ENCODE measurements at regions not wholly inside any gene's neighbourhood (a gene's known extent, or its start where the extent isn't known, plus 50 kb on each side); places are given as distances from the start of the nearest gene placed in this dataset.
A peak's percentile ranks its signal among the peaks of the same experiment; 100 is the strongest.
"Not testable (repeated sequence)": the region's sequence is repeated elsewhere in the genome, so short reads cannot be mapped to it uniquely, and the experiment has no call there.

DNA sequence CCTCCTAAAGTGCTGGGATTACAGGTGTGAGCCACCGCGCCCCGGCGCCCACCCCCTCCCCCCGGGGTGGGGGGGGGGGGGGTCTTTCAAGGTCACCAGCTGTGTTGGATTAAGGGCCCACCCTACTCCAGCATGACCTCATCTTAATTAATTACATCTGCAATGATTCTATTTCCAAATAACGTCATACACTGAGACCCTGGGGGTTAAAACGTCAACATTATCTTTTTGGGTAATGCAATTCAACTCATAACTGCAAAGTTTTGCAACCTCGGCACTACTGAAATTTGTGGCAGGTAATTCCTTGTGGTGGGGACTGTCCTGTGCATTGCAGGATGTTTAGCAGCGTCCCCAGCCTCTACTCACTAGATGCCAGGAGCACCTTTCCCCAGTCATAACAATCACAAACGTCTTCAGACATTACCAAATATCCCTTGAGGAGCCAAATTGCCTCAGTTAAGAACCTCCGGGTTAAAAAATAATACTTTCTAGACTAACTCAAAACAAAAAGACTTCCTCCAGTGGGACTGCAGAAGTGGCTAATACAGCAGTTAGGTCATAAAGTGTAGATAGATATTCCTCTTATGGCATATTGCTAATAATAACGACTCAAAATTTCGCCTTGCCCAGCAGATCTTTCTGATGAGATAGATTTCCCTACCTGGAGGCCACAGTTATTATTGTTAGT, 233.0 kb upstream of the KAZN start:
- peak; percentile 23 for DNase-seq

DNA sequence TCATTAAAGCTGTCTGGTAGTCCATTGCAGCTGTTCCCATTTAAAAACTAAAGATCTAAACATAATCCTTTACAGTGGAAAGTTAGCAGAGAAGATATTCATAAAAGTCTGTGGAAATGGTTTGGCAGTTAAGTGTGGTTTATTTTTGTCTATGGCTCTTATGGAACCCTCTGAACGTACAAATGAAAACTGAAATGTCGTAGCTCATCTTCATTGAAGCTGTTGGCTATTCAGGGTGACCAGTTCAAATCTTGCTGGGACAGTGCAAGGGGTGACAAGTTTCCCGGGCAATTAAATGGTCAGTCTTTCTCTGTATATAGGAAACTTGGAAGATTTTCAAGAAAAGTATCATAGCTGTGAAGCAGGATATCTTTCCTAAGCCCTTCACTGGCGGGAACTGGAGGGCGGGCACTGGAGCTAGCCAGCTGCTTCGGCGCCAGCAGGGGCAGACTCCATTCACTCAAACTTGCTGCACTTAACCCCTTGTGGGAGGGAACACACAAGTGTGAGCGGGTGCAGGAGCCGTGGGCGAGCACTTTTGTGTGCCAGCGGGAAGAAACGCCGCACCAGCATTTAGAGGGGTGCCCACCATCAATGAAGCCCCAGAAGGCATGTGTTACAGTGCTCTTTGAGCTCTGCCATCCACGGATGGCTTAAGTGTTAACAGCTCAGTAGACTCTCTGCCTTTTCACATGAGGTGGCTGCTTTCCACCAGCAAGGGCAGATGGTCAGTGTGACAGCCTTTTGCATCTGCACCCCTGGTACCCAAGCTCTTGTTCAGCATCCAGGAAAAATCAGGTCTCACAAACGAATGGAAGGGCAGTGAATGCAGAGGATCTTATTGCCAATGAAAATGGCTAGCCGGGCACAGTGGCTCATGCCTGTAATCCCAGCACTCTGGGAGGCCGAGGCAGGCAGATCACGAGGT, 232.1 kb upstream of the KAZN start:
- peak; percentile 82 for DNase-seq

DNA sequence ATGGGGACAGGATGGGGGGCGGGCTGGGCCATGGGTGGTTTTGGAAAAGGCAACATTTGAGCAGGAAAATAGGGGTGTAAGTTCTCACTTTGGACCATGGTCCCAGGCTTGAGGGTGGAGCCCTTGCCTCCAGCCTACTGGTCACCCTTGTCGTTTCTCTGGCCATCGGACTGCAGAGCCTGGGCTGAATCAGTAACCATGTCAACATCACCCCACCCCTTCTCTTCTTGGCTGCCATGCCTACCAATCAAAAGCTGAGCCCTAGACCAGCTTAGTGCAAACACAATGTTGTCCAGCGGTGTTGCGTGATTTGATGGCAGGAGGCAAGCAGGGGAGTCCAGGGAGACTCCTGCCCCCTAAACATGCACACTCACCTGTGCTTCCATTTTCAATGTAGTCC, 231.0 kb upstream of the KAZN start:
- DNase-seq, result no peak

DNA sequence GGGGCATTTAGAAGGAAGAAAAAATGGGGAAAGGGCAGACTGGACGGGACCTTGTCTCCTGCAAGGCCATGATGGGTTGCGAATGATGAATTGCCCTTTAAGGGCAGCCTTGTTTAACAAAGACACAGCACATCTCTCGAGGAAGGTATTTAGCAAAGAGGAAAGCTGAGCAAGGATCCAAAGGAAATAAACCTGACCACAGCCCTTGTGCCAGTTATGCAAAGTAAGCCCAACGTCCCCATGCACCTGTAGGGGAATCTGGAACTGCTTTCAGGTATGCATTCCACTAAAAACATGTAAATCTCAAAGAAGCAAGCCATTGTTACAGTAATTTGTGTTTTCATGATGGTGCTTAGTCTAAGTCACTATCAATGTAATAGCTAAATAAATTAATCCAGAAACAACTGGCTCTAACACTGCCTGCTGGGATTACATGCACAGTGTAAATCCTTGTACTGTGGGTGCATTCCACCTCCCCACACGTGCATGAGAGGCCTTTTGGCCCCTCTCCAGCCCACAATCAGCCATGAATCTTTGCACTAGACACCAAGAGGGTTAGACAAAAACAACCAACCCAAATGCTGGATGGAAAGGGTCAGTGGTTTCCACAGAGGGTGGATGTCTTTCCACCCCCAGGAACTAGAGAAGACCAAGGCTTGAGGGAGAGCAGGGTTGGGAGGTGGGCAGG, 228.8 kb upstream of the KAZN start:
- DNase-seq, result no peak

DNA sequence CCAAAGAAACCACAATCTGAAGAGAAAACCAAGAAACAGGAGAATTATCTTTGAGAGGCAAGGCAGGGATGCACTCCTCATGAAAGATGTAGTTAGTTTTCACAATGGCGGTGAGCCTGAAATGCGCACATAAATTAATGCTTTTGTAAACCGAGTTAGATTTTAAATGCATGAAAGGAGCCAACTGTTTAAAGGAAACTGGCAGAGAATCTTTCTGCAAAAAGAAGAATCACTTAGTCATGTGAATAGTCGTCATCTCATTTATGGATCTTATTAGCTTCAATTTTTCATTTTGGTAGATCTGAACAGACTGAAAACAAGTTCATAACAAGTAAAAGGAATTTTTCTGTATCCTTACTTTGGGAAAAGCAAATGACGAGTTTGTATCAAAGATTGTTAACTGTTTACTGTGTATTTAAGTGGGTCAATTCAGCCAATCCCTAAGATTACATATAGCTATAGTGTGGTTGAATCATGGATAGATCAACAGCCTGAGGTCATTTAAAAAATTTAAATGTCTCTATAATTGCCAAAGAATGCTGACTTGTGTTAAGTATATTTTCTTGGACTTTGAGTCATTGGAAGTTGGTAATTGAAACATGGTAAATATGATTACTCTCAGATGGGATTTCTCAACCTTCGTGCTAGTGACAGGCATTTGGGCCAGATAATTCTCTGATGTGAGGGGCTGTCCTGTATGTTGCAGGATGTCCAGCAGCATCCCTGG, 226.6 kb upstream of the KAZN start:
- DNase-seq, result no peak

DNA sequence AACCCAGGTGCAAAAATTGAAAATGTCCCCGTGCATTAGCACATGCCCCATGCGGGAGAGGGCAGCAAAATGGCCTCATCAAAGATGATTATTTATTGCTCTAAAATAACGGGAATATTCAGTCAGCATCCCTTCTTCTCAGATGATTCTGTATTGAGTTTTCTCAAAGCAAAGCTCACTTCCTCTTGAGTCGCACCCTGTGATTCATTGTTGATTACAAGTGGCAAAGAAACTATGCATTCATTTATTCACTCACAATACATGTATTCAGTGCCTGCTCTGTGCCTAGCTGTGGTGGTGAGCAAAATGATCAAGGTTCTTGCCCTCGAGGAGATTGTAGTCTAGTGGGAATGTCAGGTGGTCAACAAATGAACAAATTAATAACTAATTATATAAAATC, 226.0 kb upstream of the KAZN start:
- DNase-seq, result no peak

DNA sequence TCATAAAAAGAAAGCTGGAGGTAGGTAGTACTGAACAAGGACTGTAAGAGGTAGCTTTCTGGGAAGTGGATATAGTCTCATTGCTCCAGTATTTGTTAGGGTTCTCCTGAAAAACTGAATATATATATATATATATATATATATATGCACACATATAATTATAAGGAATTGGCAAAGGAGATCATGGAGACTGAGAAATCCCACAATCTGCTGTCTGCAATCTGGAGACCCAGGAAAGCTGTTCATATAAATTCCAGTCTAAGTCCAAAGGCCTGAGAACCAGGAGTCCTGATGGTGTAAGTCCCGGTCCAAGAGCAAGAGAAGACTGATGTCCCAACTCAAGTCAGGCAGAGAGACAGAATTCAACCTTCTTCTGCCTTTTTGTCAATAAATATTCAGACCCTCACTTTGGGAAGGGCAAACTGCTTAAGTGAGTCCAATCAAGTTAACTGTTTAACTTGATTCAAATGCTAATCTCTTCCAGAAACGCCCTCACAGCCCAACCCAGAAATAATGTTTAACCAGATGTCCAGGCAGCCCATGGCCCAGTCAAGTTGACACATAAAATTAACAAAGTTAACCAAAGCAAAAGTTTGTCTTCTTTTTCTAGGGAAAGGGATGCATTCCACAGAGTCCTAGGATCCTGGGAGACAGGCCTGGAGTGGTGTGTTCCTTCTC, 225.3 kb upstream of the KAZN start:
- no peak for DNase-seq

DNA sequence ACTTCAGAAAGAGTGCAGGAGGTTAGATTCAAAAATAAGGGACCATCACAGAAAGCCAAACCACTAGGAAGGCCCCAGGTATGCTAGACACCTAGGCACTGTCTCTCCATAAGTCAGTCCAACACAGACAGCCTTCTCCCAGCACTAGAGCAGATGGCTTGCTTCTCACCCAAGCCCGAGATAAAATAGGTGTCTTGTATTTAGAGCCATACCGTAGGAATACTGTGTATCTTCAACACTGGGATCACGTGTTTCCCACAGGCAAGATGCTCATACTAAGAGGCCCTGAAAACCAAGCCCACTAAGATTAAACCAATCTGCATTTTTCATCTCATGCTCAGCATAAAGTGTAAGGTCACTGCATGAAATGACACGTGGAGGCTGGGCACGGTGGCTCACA, 223.3 kb upstream of the KAZN start:
- no peak for DNase-seq

DNA sequence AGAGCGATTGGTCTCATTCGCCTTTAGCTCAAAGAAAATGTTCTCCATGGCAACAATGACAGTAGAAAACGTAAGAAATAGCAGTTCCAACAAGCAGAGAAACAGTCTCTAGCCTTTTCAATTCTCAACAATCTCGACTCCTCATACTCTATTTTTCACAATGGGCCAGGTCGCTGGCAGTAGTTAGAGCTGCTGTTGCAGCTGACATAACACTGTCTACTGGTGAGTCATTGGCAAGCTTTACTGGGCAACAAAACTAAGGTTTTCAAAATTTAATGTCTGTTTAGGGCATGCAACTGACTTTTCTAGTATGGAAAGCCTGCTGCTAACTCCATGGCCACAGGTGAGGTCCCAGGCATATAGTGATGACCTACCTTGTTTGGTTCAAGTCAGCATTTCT, 221.1 kb upstream of the KAZN start:
- DNase-seq, result no peak

DNA sequence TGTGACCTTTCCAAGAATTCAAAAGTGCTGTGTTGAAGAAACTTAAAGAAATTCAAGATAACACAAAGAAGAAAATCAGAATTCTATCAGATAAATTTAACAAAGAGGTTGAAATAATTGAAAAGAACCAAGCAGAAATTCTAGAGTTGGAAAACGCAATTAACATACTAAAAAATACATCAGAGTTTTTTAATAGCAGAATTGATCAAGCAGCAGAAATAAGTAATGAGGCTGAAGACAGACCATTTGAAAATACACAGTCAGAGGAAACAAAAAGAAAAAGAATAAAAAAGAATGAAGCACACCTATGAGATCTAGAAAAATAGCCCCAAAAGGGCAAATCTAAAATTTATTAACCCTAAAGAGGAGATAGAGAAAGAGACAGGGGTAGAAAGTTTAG, 218.1 kb upstream of the KAZN start:
- DNase-seq, result no peak

DNA sequence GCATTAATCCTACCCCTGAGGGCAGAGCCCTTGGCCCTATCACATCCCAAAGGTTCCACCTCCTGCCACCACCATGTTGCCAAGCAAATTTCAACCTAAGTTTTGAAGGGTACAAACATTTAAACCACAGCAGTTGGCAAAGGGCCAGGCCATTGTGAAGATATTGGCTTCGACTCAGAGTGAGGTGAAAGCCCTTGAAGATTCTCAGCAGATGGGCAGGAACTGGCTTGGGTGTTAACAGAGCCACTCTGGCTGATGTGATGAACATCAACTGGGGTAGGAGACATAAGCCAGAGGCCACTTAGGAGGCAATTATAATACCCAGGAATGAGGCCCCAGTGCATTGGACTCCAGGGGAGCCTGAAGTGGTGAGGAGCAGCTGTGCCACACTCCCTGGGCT, 207.7 kb upstream of the KAZN start:
- DNase-seq, result peak; percentile 17

DNA sequence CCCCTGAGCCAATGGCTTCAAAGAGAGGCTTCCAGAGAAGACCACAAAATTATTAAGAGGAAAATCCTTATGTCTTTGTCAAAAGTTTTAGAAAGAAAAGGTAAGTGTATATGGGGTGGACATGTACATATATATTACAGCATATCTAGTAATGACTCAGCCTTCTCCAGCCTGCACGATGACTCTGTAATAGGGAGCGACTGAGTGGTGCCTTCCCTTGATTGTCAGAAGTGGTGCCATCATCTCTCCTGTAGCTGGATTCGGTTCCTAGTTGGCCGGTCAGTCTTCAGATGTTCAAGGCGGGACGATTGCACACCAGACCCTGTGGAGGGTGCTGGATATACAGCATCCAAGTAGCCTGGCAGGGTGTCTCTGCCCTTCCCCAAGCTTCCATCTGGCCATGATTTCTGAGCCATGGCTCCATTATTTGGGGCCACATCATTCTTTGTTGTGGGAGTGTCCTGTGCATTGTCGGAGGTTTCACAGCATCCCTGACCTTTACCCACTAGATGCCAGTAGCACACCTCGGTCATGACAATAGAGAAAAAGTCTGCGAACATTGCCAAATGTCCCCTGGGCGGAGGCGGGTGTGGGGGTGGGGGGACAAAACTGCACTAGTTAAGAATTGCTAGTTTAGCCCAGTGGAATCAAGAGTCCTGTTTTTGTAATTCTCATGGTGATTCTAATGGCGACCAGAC, 206.2 kb upstream of the KAZN start:
- DNase-seq, result no peak

DNA sequence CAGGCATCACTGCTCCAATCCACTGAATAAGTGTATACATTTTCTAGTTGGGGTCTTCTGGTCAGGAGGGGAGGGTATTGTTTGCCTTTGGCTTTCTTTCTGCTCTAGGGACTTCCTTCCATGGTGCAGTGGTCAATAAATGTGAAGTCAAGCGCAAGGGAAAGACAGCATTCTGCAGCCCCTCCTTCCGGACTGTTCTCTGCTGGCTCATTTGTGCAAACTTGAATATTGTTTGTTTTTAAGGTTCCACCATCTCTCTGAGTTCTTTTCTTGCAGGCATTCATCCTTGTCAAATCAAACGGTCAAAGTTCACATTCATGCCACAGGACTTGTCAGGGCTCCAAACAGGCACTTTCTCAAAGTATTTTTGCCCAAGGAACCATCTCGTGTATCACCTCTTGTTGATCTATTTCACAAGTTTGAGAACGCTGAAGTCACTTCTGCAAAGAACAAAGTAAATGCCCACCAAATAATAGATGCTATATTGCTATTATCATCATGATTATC, 205.6 kb upstream of the KAZN start:
- DNase-seq, result no peak

DNA sequence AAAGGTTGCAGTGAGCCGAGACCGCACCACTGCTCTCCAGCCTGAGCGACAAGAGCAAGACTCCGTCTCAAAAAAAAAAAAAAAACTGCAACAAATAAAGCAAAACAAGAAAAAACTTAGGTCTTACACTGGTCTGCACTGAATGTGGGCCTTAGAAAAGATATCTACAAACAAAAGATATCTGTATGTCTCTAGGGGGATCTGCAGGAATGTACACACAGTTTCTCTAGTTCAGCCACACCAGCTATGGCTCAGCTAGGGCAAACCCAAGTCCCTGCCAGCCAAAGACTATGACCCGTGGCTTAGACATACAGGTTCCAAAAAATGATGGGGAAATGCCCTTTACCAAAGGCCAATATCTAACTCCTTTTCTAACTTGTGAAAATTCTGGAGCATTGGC, 202.4 kb upstream of the KAZN start:
- DNase-seq, result no peak

DNA sequence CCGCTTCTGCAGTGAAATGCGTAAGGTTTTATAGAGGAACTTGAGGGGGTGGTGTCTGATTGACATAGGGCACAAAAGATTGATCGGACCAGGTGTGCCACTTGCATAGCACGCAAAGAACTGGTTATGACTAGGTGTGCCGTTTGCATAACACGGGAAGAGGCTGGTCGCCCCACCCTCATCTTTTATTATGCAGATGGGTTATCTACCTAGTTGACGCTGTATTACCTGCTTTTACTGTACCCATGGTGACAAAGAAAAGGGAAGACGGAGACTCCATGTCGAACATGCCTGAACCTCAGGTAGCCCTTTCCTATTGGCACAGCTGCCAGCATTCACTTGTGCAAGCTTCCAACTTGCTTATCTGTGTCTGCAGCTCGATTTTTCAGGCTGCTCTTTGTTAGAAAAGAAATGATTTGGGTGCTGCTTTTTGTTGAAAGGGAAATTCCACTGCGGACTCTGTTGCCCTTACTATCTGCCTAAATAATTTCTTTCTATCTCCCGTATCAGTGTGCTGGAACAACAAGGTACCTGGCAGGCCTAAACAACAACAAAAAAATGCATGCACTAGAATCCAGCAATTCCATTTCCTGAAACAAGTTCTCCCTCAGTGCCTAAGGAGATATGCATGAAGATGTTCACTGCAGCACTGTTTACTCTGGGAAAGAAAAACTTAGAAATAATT, 194.4 kb upstream of the KAZN start:
- DNase-seq, result no peak

DNA sequence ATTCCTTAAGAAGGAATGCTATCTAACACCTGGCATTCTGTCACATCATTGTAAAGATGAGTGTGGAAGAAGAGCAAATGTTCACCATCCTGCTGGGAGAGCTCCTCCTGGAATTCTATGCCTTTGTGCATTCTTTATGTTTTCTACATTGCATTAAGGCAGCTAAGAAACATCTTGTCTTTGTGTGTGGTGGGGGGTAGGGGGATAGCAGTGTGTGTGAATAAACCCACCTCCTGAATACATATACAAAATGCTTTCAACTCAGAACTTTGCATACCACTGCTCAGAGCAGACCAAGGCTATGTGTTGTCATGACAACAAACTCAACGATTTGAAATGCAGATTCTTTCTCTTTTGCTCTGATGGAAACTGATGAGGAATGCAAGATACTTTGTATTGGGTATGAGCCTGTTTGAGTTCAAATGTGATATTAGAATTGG, 193.6 kb upstream of the KAZN start:
- no peak for DNase-seq

DNA sequence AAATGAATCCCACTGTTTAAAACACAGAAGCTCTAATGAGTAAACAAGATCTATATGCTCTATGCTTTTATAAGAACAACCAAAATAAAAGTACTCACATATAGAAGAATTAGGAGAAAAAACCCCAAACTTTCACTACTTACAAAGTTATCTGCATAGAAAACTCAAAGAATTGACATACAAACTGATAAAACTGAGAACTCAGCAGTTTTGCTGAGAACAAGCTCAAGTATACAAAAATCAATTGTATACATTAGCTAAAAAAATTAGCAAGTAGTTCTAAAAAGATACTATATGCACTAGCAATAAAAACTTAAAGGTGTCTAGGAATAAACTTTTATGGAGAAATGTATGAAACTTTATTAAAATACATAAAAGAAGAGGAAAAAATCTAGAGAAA, 186.2 kb upstream of the KAZN start:
- no peak for DNase-seq

DNA sequence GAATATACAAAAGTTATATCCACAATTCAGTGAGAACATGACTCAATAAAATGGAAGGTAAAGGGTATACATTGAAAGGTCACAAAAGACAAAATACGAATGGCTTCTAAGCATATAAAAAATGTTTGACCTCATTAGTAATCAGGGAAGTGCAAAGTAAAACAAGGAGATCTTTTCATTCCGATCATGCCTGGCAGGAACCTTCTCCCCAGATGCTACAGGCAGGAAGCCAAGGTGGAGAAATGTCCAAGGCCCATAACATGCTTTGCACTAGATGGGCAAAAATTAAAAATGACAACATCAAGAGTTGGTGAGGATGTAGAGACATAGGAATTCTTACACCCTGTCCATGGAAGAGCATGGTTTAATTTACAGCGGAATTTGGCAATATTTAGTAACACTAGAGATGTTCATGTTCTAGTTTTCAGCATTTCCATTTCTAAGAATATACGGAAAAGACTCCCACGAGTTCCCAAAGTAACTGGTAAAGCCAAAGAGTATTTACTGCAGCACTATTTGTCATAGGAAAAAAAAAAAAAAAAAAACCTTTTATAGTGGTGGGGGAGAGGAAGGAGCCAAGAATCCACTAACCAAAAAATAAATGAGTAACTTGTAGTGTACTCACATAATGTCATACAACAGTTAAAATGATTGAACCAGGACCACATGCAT, 184.5 kb upstream of the KAZN start:
- no peak for DNase-seq

DNA sequence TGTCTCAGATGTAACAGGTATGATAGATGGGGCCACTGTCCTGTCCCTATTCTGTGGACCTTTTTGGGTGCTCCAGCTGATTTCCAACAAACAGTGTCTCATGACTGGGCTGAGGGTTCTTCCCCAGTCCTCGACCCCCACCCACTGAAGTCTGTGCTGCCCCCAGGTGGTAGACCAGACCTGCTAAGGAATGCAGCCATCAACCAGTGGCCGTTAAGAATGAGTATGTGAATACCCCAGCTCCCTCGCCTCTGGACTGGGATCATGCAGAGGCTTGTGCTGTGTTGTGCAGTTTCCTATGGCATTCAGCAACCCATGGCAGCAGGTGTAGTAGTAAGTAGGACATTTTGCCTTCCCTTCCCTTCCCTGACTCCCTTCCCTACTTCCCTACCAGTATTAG, 183.1 kb upstream of the KAZN start:
- DNase-seq, result peak; percentile 59

DNA sequence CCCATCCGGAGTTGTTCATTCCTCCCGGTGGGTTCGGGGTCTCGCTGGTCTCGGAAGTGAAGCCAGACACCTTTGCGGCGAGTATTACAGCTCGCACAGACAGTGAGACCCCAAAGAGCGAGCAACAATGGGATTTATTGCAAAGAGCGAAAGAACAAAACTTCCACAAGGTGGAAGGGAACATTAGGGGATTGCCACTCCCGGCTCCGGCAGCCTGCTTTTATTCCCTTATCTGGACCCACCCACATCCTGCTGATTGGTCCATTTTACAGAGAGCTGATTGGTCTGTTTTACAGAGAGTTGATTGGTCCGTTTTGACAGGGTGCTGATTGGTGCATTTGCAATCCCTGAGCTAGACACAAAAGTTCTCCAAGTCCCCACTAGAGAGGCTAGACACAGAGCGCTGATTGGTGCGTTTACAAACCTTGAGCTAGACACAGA, 178.7 kb upstream of the KAZN start:
- DNase-seq, result not testable (repeated sequence)
